GM21737 (cell line): ENCODE measurements at regions not wholly inside any gene's neighbourhood (a gene's known extent, or its start where the extent isn't known, plus 50 kb on each side); places are given as distances from the start of the nearest gene placed in this dataset.
"Not testable (repeated sequence)": the region's sequence is repeated elsewhere in the genome, so short reads cannot be mapped to it uniquely, and the experiment has no call there.

Experiments
- ATAC-seq: cut with Tn5 transposase; IDR thresholded peaks from one replicate; pipeline ENCODE4 v1.9.1; 2021; ENCODE audit warnings: mild to moderate bottlenecking, moderate library complexity; ENCODE audit not compliant: unreplicated experiment

- not testable (repeated sequence) for ATAC-seq
Observed at GRCh38 chr6:75031102-75031501, 174.8 kb downstream of the COL12A1 start.

GRCh38 chr6:75029333-75029732 lies 176.5 kb downstream of the COL12A1 start:
- no peak for ATAC-seq

DNA sequence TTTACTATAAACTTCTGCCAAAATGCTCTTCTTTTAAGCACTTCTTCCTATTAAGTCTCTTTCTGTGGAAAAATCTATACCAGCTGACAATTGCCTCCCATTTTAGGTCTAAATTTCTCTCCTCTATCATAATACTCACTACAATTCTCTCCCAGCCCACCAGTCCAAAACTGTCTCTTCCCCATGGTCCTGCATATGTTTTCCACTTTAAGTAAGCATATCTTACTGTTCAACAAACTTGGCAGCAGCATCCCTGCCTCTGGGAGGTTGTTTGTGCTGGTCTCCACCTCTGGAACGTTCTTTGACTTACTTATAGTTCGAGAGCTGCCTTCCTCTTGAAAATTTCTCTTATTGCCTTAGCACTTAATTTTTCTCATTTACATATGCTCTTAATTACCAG lies 180.5 kb downstream of the COL12A1 start:
- no peak for ATAC-seq

GRCh38 chr6:75024828-75025227 lies 181.0 kb downstream of the COL12A1 start:
- no peak for ATAC-seq

GRCh38 chr6:75023634-75024033 lies 182.2 kb downstream of the COL12A1 start:
- no peak for ATAC-seq

GRCh38 chr6:75020971-75021370 lies 184.9 kb downstream of the COL12A1 start:
- no peak for ATAC-seq

DNA sequence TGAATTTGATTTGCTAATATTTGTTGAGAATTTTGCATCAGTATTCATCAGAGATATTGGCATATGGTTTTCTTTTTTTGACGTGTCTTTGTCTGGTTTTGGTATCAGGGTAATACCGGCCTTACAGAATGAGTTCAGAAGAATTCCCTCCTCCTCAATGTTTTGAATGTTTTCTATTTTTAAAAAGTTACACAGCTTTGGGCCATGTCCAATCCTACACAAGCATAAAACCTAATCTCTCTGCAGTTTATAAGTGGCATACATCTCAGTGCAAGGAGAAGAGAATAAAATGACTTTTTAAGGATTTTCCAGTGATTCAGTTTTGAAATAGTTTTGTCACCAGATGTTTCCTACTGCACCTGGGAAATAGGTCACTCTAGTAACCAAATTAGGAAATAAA lies 185.5 kb downstream of the COL12A1 start:
- no peak for ATAC-seq

DNA sequence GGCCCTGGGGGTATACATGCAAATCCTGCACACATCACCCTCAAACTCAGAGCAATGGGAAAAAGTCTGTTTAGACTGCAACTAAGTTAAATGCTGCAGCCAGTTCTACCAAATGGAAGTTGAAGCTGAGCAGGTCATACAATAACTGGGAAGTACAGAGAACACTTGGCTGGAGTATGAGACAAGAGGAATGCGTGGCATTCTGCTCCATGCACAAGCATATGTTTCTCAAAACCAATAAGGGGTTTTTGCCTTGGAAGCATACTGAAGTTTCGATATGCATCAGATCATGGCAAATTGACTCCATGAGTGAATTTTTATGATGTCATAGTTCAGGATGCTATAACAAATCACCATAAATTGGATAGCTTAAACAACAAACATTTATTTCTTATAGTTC lies 193.8 kb downstream of the COL12A1 start:
- ATAC-seq: no peak

- ATAC-seq: not testable (repeated sequence)
Observed at GRCh38 chr6:75003984-75004383, 201.9 kb downstream of the COL12A1 start.

GRCh38 chr6:74997646-74998045 lies 208.2 kb downstream of the COL12A1 start:
- ATAC-seq: no peak

GRCh38 chr6:74993136-74993535 lies 212.7 kb downstream of the COL12A1 start:
- ATAC-seq: no peak

- no peak for ATAC-seq
Observed at GRCh38 chr6:74991573-74992332, 214.1 kb downstream of the COL12A1 start.

DNA sequence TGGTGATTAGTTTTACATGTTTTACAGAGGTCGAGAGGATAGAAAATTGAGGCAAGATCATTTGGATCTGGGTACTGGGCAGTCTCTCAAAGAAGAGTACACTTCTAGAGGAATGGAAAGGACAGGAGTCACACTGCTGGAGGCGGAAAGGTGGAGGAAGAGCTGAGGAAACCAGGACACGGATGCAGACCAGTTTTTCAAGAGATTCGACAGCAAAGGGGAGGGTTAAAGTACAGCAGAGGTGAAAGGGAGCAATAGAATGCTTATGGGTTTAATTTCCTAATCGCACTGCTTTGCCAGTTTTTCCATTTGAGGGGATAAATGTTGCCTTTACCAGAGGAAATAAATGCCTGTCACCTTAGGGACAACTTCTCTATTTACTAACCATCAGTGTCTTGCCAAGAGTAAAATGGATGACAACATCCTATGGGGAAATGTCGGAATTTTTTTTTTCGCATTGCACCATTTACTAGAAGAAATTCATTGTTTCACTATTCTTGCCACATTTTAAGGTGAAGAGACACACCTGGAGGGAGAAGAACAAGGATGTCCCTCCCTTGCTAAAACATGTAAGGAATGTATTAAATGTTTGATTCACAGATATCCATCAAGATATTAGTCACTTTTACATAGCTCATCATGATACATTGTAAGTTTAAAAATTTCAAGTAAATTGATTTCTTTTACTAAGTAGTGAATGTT lies 226.6 kb downstream of the COL12A1 start:
- no peak for ATAC-seq

DNA sequence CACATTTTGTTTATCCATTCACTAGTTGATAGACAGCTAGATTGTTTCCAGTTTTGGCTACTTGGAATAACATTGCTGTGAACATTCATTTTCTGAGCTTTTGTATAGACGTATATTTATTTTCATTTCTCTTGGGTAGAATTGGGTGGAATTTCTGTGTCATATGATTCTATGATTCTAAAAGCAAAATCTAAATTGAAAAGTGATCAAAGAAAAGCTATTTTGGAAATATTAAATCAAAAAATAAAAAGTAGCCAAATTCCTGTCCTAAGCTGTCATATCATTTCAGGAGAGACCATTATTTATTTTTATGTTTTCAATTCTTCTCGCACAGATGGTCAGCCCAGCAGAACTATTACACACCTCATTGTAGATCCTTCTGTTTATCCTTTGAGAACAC lies 229.2 kb downstream of the COL12A1 start:
- ATAC-seq: no peak

DNA sequence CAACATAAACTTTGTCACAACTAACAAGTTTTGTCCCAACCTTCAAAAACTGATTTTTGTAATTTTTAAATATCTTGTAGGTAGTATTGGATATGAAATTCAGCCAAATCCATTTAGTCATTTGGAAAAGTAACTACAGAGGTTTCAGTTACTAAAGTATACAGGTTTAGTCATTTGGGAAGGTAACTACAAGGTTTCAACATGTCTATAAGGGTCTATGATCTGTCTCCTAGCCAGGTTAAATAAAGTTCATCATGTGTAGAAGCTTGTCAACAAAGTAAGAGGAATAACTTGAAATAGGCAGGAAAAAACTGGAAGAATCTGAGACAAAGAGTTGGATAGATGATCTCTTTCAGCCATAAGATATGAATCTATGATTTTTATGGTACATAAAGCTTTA lies 229.8 kb downstream of the COL12A1 start:
- no peak for ATAC-seq

DNA sequence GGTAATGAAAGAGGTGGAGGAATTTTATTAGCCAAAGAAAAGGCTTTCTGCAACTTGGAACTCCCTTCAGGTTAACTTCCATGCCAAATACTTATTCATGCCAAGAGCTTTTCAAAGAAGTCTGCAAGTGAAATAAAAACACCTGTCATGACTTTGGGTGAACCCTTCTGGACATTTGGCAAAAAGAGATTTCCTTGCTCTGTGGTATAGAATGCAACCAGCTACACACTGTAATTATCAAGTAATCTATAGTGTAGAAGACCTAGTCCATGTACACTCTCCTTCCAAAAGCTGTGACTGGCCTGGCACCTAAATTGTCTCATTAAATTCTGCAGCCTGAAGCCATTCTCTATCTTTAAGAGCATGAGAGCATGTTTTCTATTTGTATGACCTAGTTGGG lies 232.3 kb downstream of the COL12A1 start:
- no peak for ATAC-seq

- ATAC-seq: no peak
Observed at GRCh38 chr6:74971633-74972032, 234.2 kb downstream of the COL12A1 start.

DNA sequence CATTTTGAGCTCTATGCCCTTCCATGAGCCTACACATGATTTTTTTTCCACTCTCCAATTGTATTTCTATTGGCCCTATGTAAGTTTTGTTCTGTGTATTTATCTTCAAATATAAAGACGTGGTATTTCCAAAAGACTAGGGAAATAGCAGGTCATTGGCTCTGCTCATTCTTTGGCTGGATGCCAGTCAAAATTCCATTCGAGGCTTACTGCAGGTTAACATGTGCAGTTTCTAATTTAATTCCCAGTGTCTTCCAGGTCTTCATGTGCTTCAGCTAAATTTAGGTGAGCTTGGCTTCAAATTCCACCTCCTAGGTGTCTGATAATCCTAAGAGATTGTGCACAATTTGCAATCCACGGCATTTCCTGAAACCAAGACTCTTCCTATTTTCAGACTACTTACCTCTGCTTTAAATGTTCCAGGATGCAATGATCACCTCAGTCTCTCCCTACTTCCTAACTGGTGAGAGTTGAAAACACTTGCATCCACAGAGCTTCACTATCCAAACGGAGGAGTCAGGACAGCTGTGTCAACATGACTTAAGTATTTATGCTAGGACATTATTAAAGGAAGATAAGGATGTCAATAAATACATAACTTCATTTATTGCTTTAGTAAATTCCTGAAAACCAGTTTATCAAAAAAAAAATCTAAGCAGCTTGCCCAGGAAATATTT lies 236.1 kb downstream of the COL12A1 start:
- no peak for ATAC-seq

DNA sequence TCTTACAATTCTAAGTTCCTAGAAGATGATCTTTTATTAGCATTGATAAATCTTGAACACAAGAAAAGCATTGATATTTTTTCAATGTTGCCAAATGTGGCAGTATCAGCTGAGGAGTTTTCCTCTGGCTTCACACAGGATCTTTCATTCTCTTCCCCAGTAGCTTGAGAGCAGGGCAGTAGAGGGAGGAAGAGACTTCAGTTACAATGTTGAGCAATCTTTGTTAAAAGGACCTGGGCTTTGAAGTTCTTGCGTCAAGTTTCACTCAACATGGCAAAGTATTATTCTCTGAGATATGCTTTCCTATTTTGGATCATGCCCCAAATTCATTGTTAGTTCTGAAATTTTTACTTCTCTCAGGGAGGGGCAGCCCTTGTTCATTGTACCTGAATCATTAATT lies 238.0 kb downstream of the COL12A1 start:
- no peak for ATAC-seq

DNA sequence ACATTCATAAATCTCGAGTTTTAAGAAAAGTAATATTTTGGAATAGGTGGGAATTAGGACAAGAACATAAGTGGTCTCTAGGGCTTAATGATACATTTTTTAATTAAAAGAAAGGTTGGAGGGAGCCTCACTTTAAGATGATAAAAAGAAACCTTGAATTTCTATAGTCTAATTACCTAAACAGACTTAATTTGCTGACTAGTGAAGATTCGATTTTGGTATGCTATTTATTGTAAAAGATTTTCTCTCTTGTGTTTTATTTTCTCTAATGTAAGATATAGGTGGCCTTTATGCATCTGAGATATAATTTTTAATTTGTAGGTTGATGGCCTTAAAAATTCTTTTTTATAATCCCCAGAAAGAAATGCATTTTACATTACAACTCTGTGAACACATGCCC lies 239.1 kb downstream of the COL12A1 start:
- ATAC-seq: no peak

GRCh38 chr6:74964871-74965441 lies 240.9 kb downstream of the COL12A1 start:
- no peak for ATAC-seq
